ENCODE measurements at regions not wholly inside any gene's neighbourhood (a gene's known extent, or its start where the extent isn't known, plus 50 kb on each side); places are given as distances from the start of the nearest gene placed in this dataset.

- TF ChIP-seq, protein P1, sequence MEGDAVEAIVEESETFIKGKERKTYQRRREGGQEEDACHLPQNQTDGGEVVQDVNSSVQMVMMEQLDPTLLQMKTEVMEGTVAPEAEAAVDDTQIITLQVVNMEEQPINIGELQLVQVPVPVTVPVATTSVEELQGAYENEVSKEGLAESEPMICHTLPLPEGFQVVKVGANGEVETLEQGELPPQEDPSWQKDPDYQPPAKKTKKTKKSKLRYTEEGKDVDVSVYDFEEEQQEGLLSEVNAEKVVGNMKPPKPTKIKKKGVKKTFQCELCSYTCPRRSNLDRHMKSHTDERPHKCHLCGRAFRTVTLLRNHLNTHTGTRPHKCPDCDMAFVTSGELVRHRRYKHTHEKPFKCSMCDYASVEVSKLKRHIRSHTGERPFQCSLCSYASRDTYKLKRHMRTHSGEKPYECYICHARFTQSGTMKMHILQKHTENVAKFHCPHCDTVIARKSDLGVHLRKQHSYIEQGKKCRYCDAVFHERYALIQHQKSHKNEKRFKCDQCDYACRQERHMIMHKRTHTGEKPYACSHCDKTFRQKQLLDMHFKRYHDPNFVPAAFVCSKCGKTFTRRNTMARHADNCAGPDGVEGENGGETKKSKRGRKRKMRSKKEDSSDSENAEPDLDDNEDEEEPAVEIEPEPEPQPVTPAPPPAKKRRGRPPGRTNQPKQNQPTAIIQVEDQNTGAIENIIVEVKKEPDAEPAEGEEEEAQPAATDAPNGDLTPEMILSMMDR (optimal IDR thresholded peaks at IDR 0.05 in 1 of 3, IDR thresholded peaks at IDR 0.05 in 1 of 3, conservative IDR thresholded peaks at IDR 0.05 in 1 of 3; ENCODE audit: extremely low read depth in 1 of 3, insufficient read depth in 2 of 3, low read length in 3 of 3): no peak
- TF ChIP-seq EZH2 (IDR thresholded peaks at IDR 0.05; ENCODE audit: low read length): no peak
Measured at GRCh38 chr3:82875401-82875800, 1114.0 kb upstream of the GBE1 start.

Measured in keratinocyte (primary cell).